ENCODE measurements at regions not wholly inside any gene's neighbourhood (a gene's known extent, or its start where the extent isn't known, plus 50 kb on each side); places are given as distances from the start of the nearest gene placed in this dataset.

DNA sequence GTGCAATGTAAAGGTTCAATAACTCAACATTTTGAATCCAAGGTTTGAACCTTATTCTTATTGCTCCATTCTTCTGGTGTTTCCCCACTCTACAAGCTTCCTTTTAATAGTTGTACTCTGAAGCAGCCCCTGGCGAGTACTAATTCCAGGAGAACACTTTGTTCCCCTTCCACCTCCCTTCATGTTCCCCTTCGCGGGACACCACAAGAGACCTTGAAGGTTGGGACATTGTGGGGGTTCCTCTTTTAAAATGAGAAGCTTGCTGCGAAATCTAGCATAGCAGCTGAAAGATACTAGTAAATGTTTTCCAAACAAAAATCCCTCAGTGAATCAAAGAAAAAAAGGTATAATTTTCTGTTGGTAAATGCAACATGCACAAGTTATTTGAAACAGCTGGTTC is 626.3 kb upstream of the LRRC4C start:
- intact Hi-C loops (cut with DNase I): no loop called here

DNA sequence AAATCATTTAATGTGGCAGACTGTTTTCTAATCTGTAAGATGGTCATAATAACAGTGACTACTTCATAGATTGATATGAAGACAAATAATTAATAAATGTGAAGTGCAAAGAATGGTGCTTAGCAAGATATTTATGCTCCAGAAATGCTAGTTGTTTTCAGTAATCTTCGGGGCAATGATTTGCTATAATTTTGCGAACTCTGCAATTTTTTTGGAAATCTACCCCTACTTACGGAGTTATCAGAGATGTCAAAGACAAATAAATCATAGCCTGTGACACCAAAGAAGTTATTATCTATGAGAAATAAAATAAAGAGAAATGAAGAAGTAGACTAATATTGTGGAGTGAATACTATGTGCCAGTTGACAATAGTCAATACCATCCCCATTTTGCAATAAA is 634.1 kb upstream of the LRRC4C start:
- no peak for DNase-seq
- intact Hi-C loops (cut with DNase I): no loop called here

More for the DNA sequence above, 626.3 kb upstream of the LRRC4C start:
- peak in 19 of 42 donors; percentile 1 to 37 (median 8) for DNase-seq

DNA sequence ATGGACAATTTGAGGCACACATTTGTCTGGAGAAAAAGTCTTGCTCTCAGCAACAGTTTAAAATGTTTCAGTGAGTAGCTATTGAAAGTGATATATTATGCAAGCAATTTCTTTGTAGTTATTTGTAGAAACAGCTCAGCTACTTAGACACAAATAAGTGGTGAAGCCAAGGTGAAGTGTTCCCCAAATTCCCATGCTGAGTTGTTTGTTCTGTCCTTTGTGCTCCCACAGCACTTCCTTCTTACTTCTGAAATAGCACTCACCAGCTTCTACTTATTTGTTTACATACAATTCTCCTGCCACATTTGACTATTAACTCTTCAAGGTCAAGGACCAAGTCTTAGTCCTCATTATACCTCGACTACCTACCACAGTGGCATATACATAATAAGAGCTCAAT is 638.6 kb upstream of the LRRC4C start:
- intact Hi-C loops (cut with DNase I): no loop called here
- DNase-seq: no peak

DNA sequence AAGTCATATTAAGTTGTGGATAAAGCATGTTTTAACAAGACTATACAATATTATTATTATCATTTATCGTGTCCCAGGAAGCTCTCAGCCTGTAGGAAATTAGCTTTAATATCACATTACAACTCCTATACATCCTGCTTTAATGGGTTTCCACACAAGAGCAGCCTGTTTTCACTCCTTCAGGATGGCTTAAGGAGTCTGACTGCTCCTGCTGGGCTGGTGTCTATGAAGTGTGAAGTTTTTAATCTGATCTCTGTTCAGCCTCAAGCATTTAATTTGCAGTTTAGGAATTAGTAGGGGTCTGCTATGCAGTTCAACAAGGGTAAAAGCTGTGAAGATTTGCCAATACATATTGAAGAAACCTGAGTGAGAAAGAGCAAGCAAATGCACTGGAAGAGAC is 653.4 kb upstream of the LRRC4C start:
- no peak for DNase-seq
- intact Hi-C loops (cut with DNase I): no loop called here

DNA sequence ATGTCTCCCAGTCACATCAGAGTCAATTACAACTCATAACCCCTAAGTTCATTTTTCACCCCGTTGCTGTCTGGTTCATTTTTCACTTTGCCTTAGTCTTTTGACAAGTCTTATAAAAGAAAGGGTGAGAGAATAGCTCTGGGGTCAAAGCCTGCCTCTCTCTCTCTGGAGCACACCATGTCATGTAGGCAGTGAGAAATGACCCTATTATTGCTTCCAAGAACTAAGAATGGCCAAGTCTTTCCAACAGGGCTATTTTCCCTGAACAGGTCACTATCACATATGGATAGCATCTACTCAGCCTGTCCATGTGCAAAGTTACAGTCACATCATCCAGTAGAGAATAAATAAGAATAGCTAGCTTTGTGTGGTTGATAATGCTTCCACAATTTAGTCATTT is 655.5 kb upstream of the LRRC4C start:
- DNase-seq: no peak
- intact Hi-C loops (cut with DNase I): no loop called here

DNA sequence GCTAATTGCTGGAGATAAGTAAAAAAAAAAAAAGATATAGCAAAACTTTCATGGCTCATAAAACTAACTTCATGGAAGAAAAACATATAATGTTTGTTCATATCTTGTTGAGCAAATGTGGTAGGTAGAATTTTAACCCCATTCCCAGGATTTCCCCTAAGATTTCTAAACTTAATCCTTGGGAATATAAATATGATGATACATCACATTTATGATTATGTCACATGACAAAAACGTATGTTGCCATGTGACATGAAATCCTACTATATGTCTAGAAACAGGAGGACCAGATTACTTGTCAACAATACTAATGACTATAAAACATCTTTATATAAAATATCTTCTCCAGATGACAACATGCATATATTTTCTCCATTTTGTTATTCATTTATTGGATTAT is 679.0 kb upstream of the LRRC4C start:
- intact Hi-C loops (cut with DNase I): no loop called here

DNA sequence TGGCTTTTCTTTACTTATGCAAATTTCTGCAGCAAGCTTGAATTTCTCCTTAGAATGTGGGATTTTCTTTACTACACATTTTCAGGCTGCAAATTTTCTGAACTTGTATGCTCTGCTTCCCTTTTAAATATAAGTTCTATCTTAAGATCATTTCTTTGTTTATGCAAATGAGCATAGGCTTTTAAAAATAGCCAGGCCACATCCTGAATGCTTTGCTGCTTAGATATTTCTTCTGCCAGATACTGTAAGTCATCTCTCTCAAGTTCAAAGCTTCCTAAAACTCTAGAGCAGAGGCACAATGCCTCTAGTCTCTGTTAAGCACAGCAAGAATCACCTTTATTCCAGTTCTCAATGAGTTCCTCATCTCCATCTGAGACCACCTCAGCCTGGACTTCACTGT is 685.9 kb upstream of the LRRC4C start:
- DNase-seq: no peak
- intact Hi-C loops (cut with DNase I): no loop called here

More for the DNA sequence above, 679.0 kb upstream of the LRRC4C start:
- no peak for DNase-seq

DNA sequence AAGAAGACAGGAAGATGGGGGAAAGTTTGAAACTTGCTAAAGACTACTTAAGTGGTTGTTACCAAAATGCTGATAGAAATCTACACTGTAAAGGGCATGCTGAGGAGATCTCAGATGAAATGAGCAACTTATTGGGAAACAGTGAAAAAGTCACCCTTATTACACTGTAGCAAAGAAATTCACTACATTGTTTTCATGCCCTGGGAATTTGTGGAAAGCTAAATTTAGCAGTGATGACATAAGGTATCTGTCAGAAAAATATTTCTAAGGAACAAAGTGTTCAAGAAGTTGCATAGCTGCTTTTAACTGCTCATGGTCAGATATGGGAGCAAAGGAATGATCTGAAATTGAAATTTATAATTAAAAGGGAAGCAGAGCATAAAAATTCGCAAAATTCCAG is 702.4 kb upstream of the LRRC4C start:
- intact Hi-C loops (cut with DNase I): no loop called here
- no peak for DNase-seq

DNA sequence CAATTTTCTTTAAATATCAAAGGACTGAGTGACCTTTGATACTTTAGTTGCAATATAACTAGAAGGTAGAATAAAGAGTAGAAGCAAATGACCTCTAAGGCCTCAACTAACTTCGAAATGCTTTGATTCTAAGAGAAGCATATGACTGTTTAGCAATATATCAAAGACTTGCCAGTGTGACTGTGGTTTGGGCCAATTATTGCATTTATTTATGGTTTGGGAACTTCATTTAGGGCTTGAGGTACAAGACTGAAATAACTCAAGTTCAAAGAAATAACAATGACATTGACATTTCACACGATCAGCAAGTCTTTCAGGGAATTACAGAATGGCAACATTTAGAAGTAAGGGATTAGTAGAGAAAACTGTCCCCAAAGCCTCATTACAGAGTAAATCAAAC is 709.7 kb upstream of the LRRC4C start:
- no peak for DNase-seq
- intact Hi-C loops (cut with DNase I): no loop called here

DNA sequence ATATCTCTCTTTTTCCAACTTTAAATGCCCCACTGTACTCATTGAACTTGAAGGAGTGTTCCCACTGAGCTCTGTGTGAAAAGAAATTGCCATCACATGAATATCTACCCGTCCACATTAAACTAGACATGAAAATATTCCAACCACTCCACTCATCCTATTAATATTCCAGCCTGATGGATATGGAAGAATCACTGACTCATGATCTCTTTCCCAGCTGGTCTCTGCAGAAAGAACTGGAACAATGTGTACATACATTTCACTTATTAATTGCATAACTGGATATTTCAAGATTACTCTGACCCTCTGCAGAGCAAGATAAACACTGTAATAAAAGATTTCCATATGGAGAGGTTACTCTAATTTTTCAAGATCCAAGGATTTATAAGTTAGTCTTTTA is 711.1 kb upstream of the LRRC4C start:
- intact Hi-C loops (cut with DNase I): no loop called here
- DNase-seq: no peak

DNA sequence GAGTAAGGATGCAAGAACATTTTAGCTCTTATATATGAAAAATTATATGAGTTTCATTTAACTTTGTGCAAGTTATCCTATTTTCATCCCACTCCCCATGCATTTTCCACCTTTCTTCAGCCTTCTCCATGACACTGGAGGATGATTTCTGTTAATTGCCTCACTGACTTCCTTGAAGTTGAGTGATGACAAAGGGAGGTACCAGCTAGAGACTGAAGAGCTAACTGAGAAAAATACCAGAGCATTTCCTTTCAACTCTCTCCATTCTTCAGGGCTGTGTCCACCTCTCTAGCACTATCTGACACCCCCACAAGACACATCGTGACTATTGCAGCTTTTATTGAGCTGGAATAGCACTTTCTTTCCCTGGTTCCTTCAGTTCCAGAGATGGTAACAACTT is 711.6 kb upstream of the LRRC4C start:
- intact Hi-C loops (cut with DNase I): no loop called here
- DNase-seq: no peak

DNA sequence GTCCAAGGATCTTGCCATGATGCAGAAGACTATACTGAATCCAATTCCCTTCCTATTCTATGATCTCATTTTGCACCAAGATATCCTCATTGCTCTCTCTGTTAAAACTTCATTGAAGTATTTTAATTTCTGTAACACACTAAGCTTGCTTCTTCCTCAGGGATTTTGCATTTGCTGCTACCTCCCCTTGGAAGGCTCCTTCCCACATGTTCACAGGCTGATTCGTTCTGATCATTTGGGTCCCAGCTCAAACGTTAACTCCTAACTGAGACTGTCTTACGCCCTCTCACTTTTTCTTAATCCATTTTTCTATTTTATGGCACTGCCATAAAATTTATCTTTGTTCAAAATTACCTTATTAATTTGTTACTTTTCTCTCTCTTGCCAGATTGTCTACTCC is 713.0 kb upstream of the LRRC4C start:
- DNase-seq: peak in 13 of 42 donors; percentile 4 to 68 (median 29)
- intact Hi-C loops (cut with DNase I): no loop called here

DNA sequence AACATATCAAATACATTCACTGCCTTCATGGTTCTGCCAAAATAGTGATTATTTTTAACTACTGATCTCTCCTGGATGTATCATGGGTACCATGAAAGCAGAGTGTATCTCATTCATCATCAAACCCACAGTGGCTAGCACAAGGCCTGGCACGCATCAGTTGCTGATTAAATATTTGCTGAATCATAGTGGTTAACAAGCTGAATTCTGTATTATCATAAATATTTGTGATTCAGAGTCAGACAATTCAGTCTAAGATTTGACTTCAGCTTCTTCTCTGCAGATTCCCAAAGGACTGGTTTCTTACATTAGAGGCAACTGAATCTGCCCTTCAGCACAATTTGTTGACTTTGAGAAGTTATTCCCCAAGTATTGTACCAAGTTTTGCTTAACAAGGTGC is 715.8 kb upstream of the LRRC4C start:
- intact Hi-C loops (cut with DNase I): no loop called here
- DNase-seq: no peak

DNA sequence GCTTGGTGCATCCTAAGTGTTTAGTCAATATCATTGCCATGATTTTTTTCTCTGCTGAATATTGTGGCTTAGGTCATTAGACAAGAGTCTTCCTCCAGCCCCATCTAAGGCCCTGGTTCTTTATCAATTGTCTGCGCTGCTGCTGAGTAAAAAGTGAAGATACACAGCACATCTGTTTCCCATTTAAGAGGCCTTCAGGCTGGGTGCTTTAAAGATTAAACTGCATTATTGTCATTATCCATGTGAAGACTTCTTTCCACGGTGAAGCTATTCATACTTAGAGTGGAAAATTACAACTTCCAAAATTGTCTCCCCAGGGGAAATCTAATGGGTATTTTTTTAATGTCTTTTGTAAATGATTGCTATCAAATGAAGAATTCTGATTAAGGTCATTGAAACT is 719.8 kb upstream of the LRRC4C start:
- no peak for DNase-seq

DNA sequence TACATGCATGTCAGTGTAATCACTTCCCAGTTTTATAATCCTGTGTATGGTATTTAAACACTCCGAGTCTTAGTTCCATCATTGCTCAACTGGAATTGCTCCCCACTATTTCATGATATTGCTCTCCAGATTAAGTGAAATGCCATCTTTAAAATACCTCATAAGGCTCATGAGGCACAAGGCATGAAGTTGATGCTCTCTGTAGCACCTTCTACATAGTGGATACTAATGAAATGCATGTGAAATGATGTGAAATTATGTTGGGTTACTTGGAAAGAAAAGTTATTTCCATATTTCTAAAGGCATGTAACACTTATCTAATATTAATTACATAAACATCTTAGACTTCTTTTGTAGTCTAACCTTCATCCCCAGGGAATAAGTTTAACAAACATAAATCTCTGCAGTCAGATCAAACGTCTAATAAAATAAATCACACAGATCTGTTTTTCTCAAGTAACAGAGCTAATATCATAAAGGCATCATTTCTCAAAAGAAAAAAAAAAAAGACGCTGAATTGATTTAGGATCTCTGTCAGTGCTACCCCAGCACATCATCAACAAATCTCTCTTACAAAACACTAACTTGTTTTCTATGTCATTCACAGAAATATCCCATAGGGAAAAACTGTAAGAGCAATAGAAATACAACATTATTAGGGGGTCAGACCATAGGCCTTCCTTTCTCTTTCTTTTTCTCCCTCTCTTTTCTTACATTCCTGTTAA is 736.0 kb upstream of the LRRC4C start:
- DNase-seq: no peak
- intact Hi-C loops (cut with DNase I): no loop called here

More for the DNA sequence above, 719.8 kb upstream of the LRRC4C start:
- intact Hi-C loops (cut with DNase I): no loop called here

DNA sequence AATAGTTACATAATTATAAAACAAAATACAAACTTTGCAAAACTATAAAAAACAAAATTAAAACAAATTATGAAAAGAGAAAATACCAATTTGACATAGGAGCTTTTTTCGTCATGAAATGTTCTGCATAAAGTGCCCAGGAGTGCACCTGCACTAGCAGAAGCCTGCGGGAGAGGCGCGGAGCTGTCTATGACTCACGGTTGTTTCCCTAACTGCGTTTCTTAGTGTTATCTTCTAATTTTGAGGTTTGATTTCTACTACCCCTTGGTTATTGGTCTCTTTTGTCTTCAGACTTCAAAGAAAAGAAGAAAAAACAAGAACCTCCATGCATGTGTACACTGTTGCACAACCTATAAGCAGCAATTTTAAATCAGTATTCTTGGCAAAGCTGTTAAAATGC is 740.9 kb upstream of the LRRC4C start:
- intact Hi-C loops (cut with DNase I): no loop called here
- no peak for DNase-seq

DNA sequence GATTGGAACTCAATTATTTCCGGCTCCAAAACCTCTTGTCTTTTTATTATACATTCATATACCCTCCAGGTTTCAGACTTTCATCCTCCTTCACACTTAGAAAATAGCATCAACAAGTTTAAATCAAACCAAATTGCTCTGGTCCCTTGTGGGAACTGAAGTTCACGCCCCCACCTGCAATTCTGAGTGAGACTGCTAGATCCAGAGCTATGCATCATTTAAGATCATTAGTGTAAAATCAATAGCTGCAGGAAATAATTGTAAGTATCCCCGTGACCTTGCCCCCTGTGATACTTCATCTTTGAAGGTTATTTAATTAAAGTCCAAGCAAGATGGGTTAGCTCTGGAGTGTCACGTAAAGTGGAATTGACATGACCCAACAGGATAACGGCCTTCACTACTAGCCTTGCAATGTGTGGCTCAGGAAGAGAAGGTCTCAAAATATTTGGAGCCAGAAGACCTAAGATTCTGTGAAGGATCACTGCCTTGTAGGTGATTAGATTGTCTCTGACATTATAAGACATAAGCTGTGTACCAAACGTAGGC is 742.2 kb upstream of the LRRC4C start:
- intact Hi-C loops (cut with DNase I): no loop called here
- DNase-seq: no peak

DNA sequence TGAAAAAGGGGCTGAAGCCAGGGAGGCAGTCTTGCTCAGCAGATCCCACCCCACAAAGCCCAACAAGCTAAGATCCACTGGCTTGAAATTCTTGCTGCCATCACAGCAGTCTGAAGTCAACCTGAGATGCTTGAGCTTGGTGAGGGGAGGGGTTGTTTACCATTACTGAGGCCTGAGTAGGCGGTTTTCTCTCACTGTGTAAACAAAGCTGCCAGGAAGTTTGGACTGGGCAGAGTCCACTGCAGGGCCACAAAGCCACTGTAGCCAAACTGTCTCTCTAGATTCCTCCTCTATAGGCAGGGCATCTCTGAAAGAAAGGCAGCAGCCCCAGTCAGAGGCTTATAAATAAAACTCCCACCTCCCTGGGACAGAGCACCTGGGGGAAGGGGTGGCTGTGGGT is 746.1 kb upstream of the LRRC4C start:
- intact Hi-C loops (cut with DNase I): no loop called here
- no peak for DNase-seq

DNA sequence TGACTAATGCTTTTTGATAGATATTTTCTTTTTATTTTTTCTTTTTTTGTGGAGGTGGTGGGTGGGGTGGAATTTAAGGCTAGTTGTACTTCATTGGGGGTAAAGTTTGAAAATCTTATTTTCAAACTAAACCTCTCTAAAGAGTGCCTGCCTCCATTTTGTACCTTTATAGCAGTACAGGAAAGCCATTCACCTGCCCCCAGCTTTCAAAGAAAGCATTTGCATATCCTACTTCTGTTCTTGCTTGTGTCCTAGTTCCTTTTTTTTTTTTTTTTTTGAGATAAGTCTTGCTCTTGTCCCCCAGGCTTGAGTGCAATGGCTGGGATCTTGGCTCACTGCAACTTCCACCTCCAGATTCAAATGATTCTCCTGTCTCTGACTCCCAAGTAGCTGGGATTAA is 766.2 kb upstream of the LRRC4C start:
- no peak for DNase-seq
- intact Hi-C loops (cut with DNase I): no loop called here

DNA sequence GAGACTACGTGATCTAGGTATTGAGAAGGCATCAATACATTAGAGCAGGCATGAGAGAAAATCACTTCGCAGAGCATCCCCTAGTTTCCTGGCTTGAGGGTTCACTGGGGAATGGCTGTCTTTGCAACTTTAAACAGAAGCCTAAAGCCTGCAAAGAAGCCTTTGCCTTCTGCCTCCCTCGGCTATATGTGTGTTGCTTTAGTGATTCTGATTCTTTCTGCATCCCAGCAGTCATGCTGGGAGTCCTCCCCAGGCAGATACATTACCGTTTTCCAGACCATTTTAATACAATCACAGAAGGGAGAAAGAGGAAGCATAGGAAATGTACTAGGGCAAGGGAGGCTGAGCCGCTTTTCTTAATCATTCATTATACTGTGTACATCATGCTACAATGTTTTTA is 773.2 kb upstream of the LRRC4C start:
- no peak for DNase-seq

DNA sequence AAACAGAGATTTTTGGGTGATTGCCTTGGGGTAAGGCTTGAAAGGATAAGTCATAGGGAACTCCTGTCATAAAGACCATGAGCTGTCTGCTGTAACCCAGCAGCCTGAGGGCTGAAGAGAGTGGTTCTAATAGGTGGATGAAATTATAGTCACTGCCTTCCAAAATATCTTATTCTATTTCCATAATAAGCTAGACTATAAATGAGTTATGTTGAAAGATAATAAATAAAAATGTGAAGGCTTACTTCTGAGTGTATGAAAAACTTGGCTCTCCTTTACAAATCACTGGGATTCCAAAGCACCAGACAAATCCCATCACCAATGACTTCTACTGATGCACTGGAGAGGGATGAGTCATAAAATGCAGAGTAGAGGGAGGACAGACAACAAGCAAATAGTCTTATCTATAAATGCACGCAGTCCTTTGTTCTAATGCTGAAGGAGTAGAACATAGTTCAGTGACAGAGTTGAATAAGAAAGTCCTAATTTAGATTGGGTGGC is 775.0 kb upstream of the LRRC4C start:
- intact Hi-C loops (cut with DNase I): no loop called here
- DNase-seq: no peak

More for the DNA sequence above, 773.2 kb upstream of the LRRC4C start:
- intact Hi-C loops (cut with DNase I): no loop called here
